22Rv1 (cell line): ENCODE measurements at regions not wholly inside any gene's neighbourhood (a gene's known extent, or its start where the extent isn't known, plus 50 kb on each side); places are given as distances from the start of the nearest gene placed in this dataset.

Source experiments
- CTCF ChIP-seq: fragments of 450-650 bp; IDR thresholded peaks from 2 replicates; pipeline ENCODE4 v1.5.1; 2017; ENCODE audit warnings: mild to moderate bottlenecking
- ZFX ChIP-seq: fragments of 450-650 bp; IDR thresholded peaks from 2 replicates; pipeline ENCODE4 v1.6.1; 2017; ENCODE audit warnings: antibody characterized with exemption, borderline replicate concordance

- TF ChIP-seq CTCF (no peak), ZFX (no peak)
Observed at GRCh38 chr6:76835695-76836094, 627.6 kb downstream of the HTR1B start.
